Fibroblast of the aortic adventitia (primary cell): ENCODE measurements at regions not wholly inside any gene's neighbourhood (a gene's known extent, or its start where the extent isn't known, plus 50 kb on each side); places are given as distances from the start of the nearest gene placed in this dataset.

Experiments used
- DNase-seq: peaks from one replicate; pipeline ENCODE4 v3.0.0-alpha.2; 2010; ENCODE audit warnings: low read depth
- H3K4me3 ChIP-seq: 2 replicates; pipeline ENCODE4 v1.5.1; 2011; ENCODE audit warnings: low read depth, mild to moderate bottlenecking, control low read depth, low read length, moderate library complexity
- TF ChIP-seq, protein P1 (sequence below): IDR thresholded peaks from 2 replicates; pipeline ENCODE4 v1.5.1; 2011; ENCODE audit warnings: mild to moderate bottlenecking, low read length, control low read depth, inconsistent platforms; ENCODE audit not compliant: insufficient read depth

DNA sequence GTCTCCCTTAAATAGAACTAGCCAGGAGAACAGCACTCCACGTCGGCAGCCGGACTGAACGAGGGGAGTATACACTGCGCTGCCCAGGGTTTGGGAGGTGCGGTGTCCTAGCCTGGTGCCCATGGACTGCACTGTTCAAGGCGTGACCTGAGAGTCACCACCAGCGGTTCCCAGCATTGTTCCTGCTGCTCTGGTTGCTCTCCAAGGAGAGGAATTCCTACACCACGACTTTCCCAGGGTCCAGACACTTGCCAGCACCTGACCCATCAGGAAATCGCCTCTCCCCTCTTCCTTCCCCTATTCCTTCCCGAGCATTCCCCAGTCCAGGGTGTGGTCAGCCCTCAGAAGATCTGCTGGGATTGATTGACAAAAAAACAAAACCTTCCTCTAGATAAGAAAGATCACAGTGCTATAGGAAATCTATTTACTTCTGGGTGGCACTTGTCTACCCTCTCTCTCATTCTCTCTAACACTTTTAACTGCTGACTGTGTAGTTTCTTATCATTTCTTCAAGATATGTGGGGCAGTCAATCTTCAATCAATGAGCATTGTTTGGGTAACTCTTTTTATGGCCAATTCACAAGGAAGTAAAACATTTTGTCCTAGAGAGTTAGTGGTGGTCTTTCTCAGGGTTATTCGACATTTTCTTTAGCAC is 297.8 kb upstream of the ACTBL2 start:
- no peak for DNase-seq
- TF ChIP-seq, protein P1, sequence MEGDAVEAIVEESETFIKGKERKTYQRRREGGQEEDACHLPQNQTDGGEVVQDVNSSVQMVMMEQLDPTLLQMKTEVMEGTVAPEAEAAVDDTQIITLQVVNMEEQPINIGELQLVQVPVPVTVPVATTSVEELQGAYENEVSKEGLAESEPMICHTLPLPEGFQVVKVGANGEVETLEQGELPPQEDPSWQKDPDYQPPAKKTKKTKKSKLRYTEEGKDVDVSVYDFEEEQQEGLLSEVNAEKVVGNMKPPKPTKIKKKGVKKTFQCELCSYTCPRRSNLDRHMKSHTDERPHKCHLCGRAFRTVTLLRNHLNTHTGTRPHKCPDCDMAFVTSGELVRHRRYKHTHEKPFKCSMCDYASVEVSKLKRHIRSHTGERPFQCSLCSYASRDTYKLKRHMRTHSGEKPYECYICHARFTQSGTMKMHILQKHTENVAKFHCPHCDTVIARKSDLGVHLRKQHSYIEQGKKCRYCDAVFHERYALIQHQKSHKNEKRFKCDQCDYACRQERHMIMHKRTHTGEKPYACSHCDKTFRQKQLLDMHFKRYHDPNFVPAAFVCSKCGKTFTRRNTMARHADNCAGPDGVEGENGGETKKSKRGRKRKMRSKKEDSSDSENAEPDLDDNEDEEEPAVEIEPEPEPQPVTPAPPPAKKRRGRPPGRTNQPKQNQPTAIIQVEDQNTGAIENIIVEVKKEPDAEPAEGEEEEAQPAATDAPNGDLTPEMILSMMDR: no peak
- no peak overlapping the region for H3K4me3 ChIP-seq

DNA sequence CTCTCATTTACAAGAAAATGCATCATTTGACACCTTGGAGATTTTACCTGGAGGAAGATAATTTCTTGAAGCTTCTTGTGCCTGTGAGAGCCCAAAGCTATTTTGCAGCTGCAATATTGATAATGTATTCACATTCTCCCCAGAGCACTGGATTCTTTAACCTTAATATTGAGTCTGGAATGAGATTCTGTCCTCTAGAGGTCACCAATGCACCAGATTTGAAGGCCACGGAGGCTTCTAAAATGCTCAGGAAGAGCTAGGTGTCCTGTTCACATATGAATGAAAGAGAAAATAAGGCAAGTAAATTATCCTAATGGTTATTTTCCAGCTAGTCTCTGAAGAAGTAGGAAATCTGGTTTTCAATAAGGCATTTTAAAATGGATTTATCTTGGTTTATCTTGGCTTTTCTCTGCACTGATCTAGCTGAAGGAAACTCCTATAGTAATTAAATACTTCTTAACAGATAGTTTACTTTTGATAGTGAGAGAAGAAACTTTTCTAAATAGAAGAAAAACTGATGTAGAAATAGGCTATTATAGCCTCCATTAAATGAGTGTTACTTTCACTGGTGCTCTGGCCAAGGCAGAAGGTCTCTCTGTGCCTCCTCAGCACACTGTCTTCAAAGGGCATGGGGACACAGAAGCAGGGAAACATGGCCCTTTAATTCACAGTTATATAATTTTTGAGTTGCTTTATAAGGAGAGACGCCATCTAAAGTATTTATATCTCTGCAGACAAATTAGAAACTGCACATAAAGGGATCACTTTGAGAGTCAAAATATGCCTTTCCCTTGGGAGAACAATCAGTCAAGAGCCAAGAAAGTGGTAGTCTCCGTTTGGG is 297.0 kb upstream of the ACTBL2 start:
- TF ChIP-seq, protein P1: peak; percentile 59
- DNase-seq: peak; percentile 91
- no peak overlapping the region for H3K4me3 ChIP-seq

DNA sequence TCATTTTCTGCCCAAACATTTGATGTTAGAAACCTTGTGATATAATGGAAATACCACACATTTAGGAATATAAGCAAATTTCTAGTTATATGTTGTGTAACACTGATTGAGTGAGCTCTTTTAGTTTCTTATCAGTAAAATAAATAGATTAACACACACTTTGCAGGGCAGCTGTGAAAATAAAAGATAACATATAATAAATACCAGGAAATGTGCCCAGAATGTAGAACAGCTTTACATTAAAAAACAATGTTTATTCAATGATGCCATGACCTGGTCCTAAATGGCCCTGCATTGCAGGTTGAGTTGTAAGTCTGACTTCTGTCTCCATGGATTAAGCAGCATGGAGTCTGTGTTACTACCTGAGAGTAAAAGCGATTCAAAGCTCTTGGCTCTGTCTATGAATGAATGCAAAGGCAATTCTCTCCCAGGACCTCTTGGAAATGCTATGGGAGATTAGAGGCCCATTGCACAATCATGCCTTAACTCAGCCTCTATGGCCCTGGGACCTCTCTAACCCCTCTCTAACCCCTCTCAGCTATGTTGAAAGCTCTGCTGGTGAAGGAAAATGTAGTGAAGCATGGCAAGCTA is 296.0 kb upstream of the ACTBL2 start:
- TF ChIP-seq, protein P1: no peak
- no peak overlapping the region for H3K4me3 ChIP-seq
- peak; percentile 75 for DNase-seq

DNA sequence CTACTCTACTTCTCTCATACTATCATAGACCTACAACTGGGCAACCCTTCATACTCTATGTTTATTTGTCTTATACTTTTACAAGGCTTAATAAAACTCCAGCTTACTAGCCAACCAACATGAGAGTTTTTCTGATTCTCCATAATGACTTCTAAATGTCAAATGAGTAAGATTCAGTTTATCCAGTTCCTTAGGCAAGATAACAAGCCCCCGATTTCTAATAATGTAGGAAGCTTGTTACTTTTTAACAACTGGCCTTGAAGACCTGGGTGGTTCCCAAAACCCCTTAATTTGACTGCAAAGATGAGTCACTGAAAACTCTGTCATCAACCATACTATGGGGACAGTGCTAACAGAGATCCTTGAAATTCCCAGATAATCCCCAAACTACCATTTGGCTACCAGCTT is 294.6 kb upstream of the ACTBL2 start:
- no peak overlapping the region for H3K4me3 ChIP-seq
- TF ChIP-seq, protein P1: no peak
- no peak for DNase-seq

DNA sequence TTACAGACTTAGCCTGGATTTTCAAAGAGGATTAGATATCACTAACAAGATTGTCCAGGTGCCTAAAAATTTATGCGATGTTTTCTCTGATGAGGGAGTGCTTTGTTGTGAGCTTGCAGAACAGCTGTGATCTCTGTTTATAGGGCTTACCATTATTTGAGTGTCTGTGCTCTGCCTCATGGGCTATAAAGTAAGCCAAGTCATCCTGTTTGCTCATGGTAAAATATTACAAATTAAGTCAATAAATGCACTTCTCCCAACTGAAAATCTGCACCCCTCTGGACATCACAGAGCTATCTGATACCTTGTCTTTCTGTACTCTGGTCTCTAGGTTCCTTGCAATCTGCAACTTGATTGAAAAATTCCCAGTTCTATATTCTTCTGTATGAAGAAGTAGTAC is 293.4 kb upstream of the ACTBL2 start:
- no peak for DNase-seq
- TF ChIP-seq, protein P1: no peak
- no peak overlapping the region for H3K4me3 ChIP-seq

DNA sequence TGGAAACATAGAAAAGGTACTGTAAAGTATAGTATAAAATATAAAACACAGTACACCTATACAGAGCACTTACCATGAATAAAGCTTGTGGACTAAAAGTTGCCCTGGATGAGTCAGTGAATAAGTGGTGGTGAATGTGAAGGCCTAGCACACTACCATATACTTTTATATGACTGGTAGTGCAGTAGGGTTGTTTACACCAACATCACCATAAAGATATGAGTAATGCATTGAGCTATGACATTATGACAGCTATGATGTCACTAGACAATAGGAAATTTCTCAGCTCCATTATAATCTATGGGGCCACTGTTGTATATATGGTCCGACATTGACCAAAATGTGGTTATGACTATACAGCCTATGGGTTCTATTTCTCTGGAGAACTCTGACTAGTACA is 291.8 kb upstream of the ACTBL2 start:
- TF ChIP-seq, protein P1: no peak
- no peak overlapping the region for H3K4me3 ChIP-seq
- DNase-seq: no peak
